Lower leg skin (tissue), 4 donors: ENCODE measurements at regions not wholly inside any gene's neighbourhood (a gene's known extent, or its start where the extent isn't known, plus 50 kb on each side); places are given as distances from the start of the nearest gene placed in this dataset.

Source experiments
- DNase-seq, 2 donors: peaks; one replicate each; pipeline ENCODE4 v3.0.0-alpha.2; 2019; ENCODE audit warnings: low spot score in 2 of 2
- H3K4me3 ChIP-seq: fragments of 200-600 bp; sonication (generic); 2 replicates; pipeline ENCODE4 v1.5.1; 2017; ENCODE audit warnings: mild to moderate bottlenecking, low read depth; ENCODE audit not compliant: poor library complexity, severe bottlenecking
- CTCF ChIP-seq, 3 donors: fragments of 450-650 bp; IDR thresholded peaks; one replicate each; pipeline ENCODE4 v1.5.1; 2016; ENCODE audit warnings: antibody characterized with exemption in 3 of 3, mild to moderate bottlenecking in 3 of 3, moderate library complexity in 2 of 3
- POLR2A ChIP-seq, 2 donors: fragments of 450-650 bp; IDR thresholded peaks; one replicate each; pipeline ENCODE4 v1.6.1; 2016 to 2017; ENCODE audit warnings: antibody characterized with exemption in 2 of 2, mild to moderate bottlenecking in 1 of 2, moderate library complexity in 1 of 2
- WGBS, 2 donors: methylation state at CpG; one replicate each; pipeline ENCODE4 v1.1.5; 2018; 5-methylcytosine and 5-hydroxymethylcytosine counted together
- intact Hi-C: fragments of 100-400 bp; cut with DNase I; formaldehyde crosslinking; loops from one replicate; pipeline ENCODE4 v1.15.0; 2023; ENCODE audit warnings: low total_unique reads

- H3K4me3 ChIP-seq = no peak overlapping the region
- intact Hi-C loops = no loop called here
- WGBS, 2 donors = 82 to 87% methylated on average over 1 of the region's 1 CpG
- TF ChIP-seq CTCF (IDR thresholded peaks at IDR 0.05) = no peak
- no peak for TF ChIP-seq POLR2A (IDR thresholded peaks at IDR 0.05)
- no peak for DNase-seq
These were observed 842.9 kb upstream of the ADGRL4 start for GRCh38 chr1:79849388-79849787.

- TF ChIP-seq CTCF (IDR thresholded peaks at IDR 0.05) (no peak), POLR2A (IDR thresholded peaks at IDR 0.05) (no peak)
- no peak overlapping the region for H3K4me3 ChIP-seq
- no peak for DNase-seq
- intact Hi-C loops = no loop called here
These were observed 841.8 kb upstream of the ADGRL4 start for GRCh38 chr1:79848316-79848715.

- no peak for TF ChIP-seq CTCF (IDR thresholded peaks at IDR 0.05)
- no peak for DNase-seq
- WGBS, 2 donors = 71 to 73% methylated on average over 5 of the region's 5 CpGs
- intact Hi-C loops = no loop called here
- H3K4me3 ChIP-seq = no peak overlapping the region
These were observed 841.2 kb upstream of the ADGRL4 start for GRCh38 chr1:79847700-79848099.

- DNase-seq = no peak
- WGBS, 2 donors = 85 to 91% methylated on average over 1 of the region's 1 CpG
- intact Hi-C loops = no loop called here
- no peak overlapping the region for H3K4me3 ChIP-seq
- no peak for TF ChIP-seq CTCF (IDR thresholded peaks at IDR 0.05)
- TF ChIP-seq POLR2A (IDR thresholded peaks at IDR 0.05) = no peak
These were observed 839.4 kb upstream of the ADGRL4 start for GRCh38 chr1:79845936-79846335.

GRCh38 chr1:79842811-79843210, 836.3 kb upstream of the ADGRL4 start:
- DNase-seq = no peak
- intact Hi-C loops = no loop called here
- 68 to 72% methylated on average over 4 of the region's 4 CpGs for WGBS, 2 donors
- TF ChIP-seq CTCF (IDR thresholded peaks at IDR 0.05) = no peak
- TF ChIP-seq POLR2A (IDR thresholded peaks at IDR 0.05) = no peak
- H3K4me3 ChIP-seq = no peak overlapping the region

GRCh38 chr1:79839882-79840281, 833.4 kb upstream of the ADGRL4 start:
- no peak for TF ChIP-seq CTCF (IDR thresholded peaks at IDR 0.05)
- TF ChIP-seq POLR2A (IDR thresholded peaks at IDR 0.05) = no peak
- DNase-seq = no peak
- WGBS, 2 donors = 59 to 72% methylated on average over 1 of the region's 1 CpG
- no peak overlapping the region for H3K4me3 ChIP-seq
- intact Hi-C loops = no loop called here
